DND-41 (cell line): ENCODE measurements at regions not wholly inside any gene's neighbourhood (a gene's known extent, or its start where the extent isn't known, plus 50 kb on each side); places are given as distances from the start of the nearest gene placed in this dataset.

Experiments used
- EZH2 ChIP-seq: IDR thresholded peaks from 3 replicates; pipeline ENCODE4 v1.6.1; 2012; ENCODE audit warnings: borderline replicate concordance, low read depth, mild to moderate bottlenecking, moderate library complexity, low read length, inconsistent platforms; ENCODE audit not compliant: severe bottlenecking
- TF ChIP-seq, protein P1 (sequence below): IDR thresholded peaks from 2 replicates; pipeline ENCODE4 v1.5.1; 2012; ENCODE audit warnings: borderline replicate concordance, low read length, moderate library complexity, mild to moderate bottlenecking; ENCODE audit not compliant: poor library complexity, severe bottlenecking; ENCODE audit errors: extremely low read depth

DNA sequence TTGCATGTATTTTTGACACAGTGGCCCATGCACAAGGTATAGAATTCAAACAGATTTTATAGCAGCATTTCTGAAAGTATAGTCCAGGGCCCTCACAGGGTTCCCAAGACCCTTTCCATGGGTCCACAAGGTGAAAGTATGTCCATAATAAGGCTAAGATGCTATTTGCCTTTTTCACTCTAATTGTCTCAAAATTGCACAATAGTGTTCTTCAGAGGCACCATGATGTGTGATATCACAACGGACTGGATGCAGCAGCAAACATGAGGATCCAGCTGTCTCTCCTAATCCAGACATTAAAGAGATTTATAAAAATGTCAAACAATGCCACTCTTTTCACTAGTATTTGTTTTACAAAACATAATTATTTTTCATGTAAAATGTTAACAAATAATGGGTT, 88.8 kb upstream of the PRDX6 start:
- TF ChIP-seq, protein P1, sequence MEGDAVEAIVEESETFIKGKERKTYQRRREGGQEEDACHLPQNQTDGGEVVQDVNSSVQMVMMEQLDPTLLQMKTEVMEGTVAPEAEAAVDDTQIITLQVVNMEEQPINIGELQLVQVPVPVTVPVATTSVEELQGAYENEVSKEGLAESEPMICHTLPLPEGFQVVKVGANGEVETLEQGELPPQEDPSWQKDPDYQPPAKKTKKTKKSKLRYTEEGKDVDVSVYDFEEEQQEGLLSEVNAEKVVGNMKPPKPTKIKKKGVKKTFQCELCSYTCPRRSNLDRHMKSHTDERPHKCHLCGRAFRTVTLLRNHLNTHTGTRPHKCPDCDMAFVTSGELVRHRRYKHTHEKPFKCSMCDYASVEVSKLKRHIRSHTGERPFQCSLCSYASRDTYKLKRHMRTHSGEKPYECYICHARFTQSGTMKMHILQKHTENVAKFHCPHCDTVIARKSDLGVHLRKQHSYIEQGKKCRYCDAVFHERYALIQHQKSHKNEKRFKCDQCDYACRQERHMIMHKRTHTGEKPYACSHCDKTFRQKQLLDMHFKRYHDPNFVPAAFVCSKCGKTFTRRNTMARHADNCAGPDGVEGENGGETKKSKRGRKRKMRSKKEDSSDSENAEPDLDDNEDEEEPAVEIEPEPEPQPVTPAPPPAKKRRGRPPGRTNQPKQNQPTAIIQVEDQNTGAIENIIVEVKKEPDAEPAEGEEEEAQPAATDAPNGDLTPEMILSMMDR = no peak
- no peak for TF ChIP-seq EZH2
